EL (cell line): ENCODE measurements at regions not wholly inside any gene's neighbourhood (a gene's known extent, or its start where the extent isn't known, plus 50 kb on each side); places are given as distances from the start of the nearest gene placed in this dataset.

Experiments used
- DNase-seq: peaks from one replicate; pipeline ENCODE4 v3.0.0-alpha.2; 2016

- DNase-seq: no peak
Measured at GRCh38 chr4:133465022-133465421, 315.9 kb downstream of the PCDH10 start.

- no peak for DNase-seq
Measured at GRCh38 chr4:133464311-133464710, 315.2 kb downstream of the PCDH10 start.

- DNase-seq: no peak
Measured at GRCh38 chr4:133452678-133453077, 303.6 kb downstream of the PCDH10 start.

GRCh38 chr4:133450813-133451212 is 301.7 kb downstream of the PCDH10 start:
- DNase-seq: no peak

- DNase-seq: no peak
Measured at GRCh38 chr4:133440404-133440803, 291.3 kb downstream of the PCDH10 start.

GRCh38 chr4:133439830-133440229 is 290.7 kb downstream of the PCDH10 start:
- DNase-seq: no peak

- no peak for DNase-seq
Measured at GRCh38 chr4:133424605-133425004, 275.5 kb downstream of the PCDH10 start.

- no peak for DNase-seq
Measured at GRCh38 chr4:133403913-133404312, 254.8 kb downstream of the PCDH10 start.

GRCh38 chr4:133402616-133403015 is 253.5 kb downstream of the PCDH10 start:
- DNase-seq: peak; percentile 20

GRCh38 chr4:133394971-133395627 is 246.0 kb downstream of the PCDH10 start:
- no peak for DNase-seq

- DNase-seq: no peak
Measured at GRCh38 chr4:133390198-133390855, 241.2 kb downstream of the PCDH10 start.

GRCh38 chr4:133389029-133389428 is 239.9 kb downstream of the PCDH10 start:
- DNase-seq: no peak

GRCh38 chr4:133385161-133385954 is 236.3 kb downstream of the PCDH10 start:
- no peak for DNase-seq

- DNase-seq: no peak
Measured at GRCh38 chr4:133379681-133380438, 230.8 kb downstream of the PCDH10 start.

- no peak for DNase-seq
Measured at GRCh38 chr4:133377286-133377685, 228.2 kb downstream of the PCDH10 start.

GRCh38 chr4:133372699-133373098 is 223.6 kb downstream of the PCDH10 start:
- DNase-seq: no peak

- no peak for DNase-seq
Measured at GRCh38 chr4:133355633-133356032, 206.5 kb downstream of the PCDH10 start.

- DNase-seq: no peak
Measured at GRCh38 chr4:133347409-133347808, 198.3 kb downstream of the PCDH10 start.

- DNase-seq: no peak
Measured at GRCh38 chr4:133324491-133324890, 175.4 kb downstream of the PCDH10 start.

- no peak for DNase-seq
Measured at GRCh38 chr4:133323670-133324069, 174.6 kb downstream of the PCDH10 start.

- DNase-seq: peak; percentile 28
Measured at GRCh38 chr4:133320576-133321170, 171.6 kb downstream of the PCDH10 start.

GRCh38 chr4:133316909-133317308 is 167.8 kb downstream of the PCDH10 start:
- DNase-seq: no peak

GRCh38 chr4:133314991-133315390 is 165.9 kb downstream of the PCDH10 start:
- DNase-seq: no peak
